ENCODE measurements at regions not wholly inside any gene's neighbourhood (a gene's known extent, or its start where the extent isn't known, plus 50 kb on each side); places are given as distances from the start of the nearest gene placed in this dataset.

DNA sequence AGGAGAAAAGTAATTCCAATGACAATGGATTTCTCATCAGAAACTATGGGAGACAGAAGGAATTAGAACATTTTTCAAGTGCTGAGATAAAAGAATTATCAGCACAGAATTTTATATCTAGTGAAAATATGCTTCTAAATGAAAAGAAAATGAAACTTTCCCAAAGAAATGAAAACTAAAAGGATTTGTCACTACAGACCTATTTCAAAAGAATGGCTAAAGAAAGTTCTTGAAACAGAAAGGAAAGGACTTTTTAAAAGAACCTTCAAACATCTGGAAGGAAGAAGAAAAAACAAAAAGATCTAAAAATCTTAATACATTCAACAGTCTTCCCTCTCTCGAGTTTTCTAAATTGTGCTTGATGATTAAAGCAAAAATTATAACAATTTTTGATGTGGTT is 255.4 kb downstream of the FAM76B start:
- no peak overlapping the region for H2BK20ac ChIP-seq (ENCODE audit: low read depth, low read length)
- DNase-seq (no peak), ATAC-seq (ENCODE audit: low read depth) (no peak)
- no peaks in the 10 kb centered on the region for H3K9me1 ChIP-seq (ENCODE audit: insufficient read depth, low read length)
- no peak overlapping the region for H3K14ac ChIP-seq (replicated peaks; ENCODE audit: low read depth, low read length)
- no peaks in the 10 kb centered on the region for H3K9me3 ChIP-seq (ENCODE audit: control insufficient read depth, insufficient read depth, low read length)
- H3K79me1 ChIP-seq (ENCODE audit: low read depth in 1 of 2, low read length in 2 of 2), result no peaks in the 10 kb centered on the region
- POLR2A ChIA-PET (ENCODE audit: unreplicated experiment), result interaction anchor here (0.6 kb wide), 1 partner anchor 175 kb away, joined by 4 read pairs; no protein-coding TSS in a partner anchor
- H3K27ac ChIP-seq (ENCODE audit: insufficient read depth, low read length), result no peak overlapping the region
- H3K4ac ChIP-seq (ENCODE audit: low read depth, low read length), result no peak overlapping the region
- no peak overlapping the region for H4K91ac ChIP-seq (ENCODE audit: insufficient read depth, low read depth, low read length)
- no peak overlapping the region for H3K9ac ChIP-seq (ENCODE audit: low read depth, low read length)
- TF ChIP-seq BHLHE40 (IDR thresholded peaks at IDR 0.05; ENCODE audit: low read depth, low read length) (no peak), NFE2L2 (IDR thresholded peaks at IDR 0.05; ENCODE audit: low read depth, low read length) (no peak), RFX5 (IDR thresholded peaks at IDR 0.05; ENCODE audit: low read depth, low read length) (no peak), MAZ (IDR thresholded peaks at IDR 0.05; ENCODE audit: borderline replicate concordance, low read depth, low read length) (no peak), ELK1 (IDR thresholded peaks at IDR 0.05; ENCODE audit: borderline replicate concordance, low read depth, low read length) (no peak), CHD1 (IDR thresholded peaks at IDR 0.05; ENCODE audit: low read depth, low read length) (no peak), RCOR1 (IDR thresholded peaks at IDR 0.05; ENCODE audit: insufficient replicate concordance, low read length) (no peak), RAD21 (IDR thresholded peaks at IDR 0.05; ENCODE audit: low read length) (no peak), MXI1 (IDR thresholded peaks at IDR 0.05; ENCODE audit: borderline replicate concordance, low read depth, low read length) (no peak), POLR2A (IDR thresholded peaks at IDR 0.05; ENCODE audit: low read depth, low read length) (no peak), SMC3 (IDR thresholded peaks at IDR 0.05; ENCODE audit: low read depth, low read length) (no peak), MAFK (IDR thresholded peaks at IDR 0.05; ENCODE audit: low read depth, low read length) (no peak), FOS (IDR thresholded peaks at IDR 0.05; ENCODE audit: low read depth, low read length) (no peak), CEBPB (IDR thresholded peaks at IDR 0.05; ENCODE audit: low read depth, low read length) (no peak)
- TF ChIP-seq, protein P1, sequence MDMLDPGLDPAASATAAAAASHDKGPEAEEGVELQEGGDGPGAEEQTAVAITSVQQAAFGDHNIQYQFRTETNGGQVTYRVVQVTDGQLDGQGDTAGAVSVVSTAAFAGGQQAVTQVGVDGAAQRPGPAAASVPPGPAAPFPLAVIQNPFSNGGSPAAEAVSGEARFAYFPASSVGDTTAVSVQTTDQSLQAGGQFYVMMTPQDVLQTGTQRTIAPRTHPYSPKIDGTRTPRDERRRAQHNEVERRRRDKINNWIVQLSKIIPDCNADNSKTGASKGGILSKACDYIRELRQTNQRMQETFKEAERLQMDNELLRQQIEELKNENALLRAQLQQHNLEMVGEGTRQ (IDR thresholded peaks at IDR 0.05; ENCODE audit: low read depth, low read length), result no peak
- TF ChIP-seq, protein P2, sequence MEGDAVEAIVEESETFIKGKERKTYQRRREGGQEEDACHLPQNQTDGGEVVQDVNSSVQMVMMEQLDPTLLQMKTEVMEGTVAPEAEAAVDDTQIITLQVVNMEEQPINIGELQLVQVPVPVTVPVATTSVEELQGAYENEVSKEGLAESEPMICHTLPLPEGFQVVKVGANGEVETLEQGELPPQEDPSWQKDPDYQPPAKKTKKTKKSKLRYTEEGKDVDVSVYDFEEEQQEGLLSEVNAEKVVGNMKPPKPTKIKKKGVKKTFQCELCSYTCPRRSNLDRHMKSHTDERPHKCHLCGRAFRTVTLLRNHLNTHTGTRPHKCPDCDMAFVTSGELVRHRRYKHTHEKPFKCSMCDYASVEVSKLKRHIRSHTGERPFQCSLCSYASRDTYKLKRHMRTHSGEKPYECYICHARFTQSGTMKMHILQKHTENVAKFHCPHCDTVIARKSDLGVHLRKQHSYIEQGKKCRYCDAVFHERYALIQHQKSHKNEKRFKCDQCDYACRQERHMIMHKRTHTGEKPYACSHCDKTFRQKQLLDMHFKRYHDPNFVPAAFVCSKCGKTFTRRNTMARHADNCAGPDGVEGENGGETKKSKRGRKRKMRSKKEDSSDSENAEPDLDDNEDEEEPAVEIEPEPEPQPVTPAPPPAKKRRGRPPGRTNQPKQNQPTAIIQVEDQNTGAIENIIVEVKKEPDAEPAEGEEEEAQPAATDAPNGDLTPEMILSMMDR (conservative IDR thresholded peaks at IDR 0.05; ENCODE audit: low read depth, low read length), result no peak
- intact Hi-C loops (cut with micrococcal nuclease) (no loop called here), dilution Hi-C loops (cut with HindIII; ENCODE audit: low sequenced_read_pairs, unreplicated experiment) (no loop called here), in situ Hi-C loops (cut with MboI; ENCODE audit: low sequenced_read_pairs) (no loop called here)
- H3K27me3 ChIP-seq (ENCODE audit: control insufficient read depth, insufficient read depth, low read length), result peaks cover 6% of the 10 kb centered on the region
- no peak overlapping the region for H4K5ac ChIP-seq (ENCODE audit: low read depth, low read length)
- H2AFZ ChIP-seq (replicated peaks; ENCODE audit: low read length, poor library complexity), result no peak overlapping the region
- H2AK5ac ChIP-seq (ENCODE audit: low read depth, low read length), result no peak overlapping the region
- CTCF ChIA-PET, result no interaction called here
- H2AK9ac ChIP-seq (replicated peaks; ENCODE audit: low read depth, low read length, poor library complexity), result no peak overlapping the region
- H3K4me1 ChIP-seq (ENCODE audit: control insufficient read depth, insufficient read depth, low read length), result no peaks in the 10 kb centered on the region
- H3K36me3 ChIP-seq (ENCODE audit: control insufficient read depth, insufficient read depth, low read length), result no peaks in the 10 kb centered on the region
- H3K18ac ChIP-seq (ENCODE audit: low read depth, low read length), result no peak overlapping the region
- H2BK5ac ChIP-seq (ENCODE audit: low read depth, low read length, poor library complexity, severe bottlenecking), result no peak overlapping the region
- WGBS, 2 experiments (ENCODE audit: extremely low coverage in 2 of 2, insufficient read length in 1 of 2), result no CpG with 5 or more reads among the region's 1 CpG
- no peak overlapping the region for H4K8ac ChIP-seq (ENCODE audit: low read depth in 2 of 2, low read length in 2 of 2)
- H3K56ac ChIP-seq (ENCODE audit: extremely low read depth, insufficient read depth, low read length), result no peak overlapping the region
- H3K23ac ChIP-seq (ENCODE audit: low read depth, low read length), result no peak overlapping the region
- H3K4me3 ChIP-seq (ENCODE audit: insufficient read depth, low read depth, low read length), result no peak overlapping the region
- H4K20me1 ChIP-seq (ENCODE audit: insufficient read depth, low read length), result no peaks in the 10 kb centered on the region
- H2BK120ac ChIP-seq (ENCODE audit: low read depth, low read length), result no peak overlapping the region
- no peak overlapping the region for H3K4me2 ChIP-seq (ENCODE audit: low read depth, low read length)
- BruUV-seq (replicated peaks), result no TSS peak
- no peak overlapping the region for H2BK15ac ChIP-seq (ENCODE audit: low read depth, low read length)

All from IMR-90 (cell line).